Fibroblast of skin of left quadriceps (primary cell): ENCODE measurements at regions not wholly inside any gene's neighbourhood (a gene's known extent, or its start where the extent isn't known, plus 50 kb on each side); places are given as distances from the start of the nearest gene placed in this dataset.
"Not testable (repeated sequence)": the region's sequence is repeated elsewhere in the genome, so short reads cannot be mapped to it uniquely, and the experiment has no call there.

Source experiments
- DNase-seq, 2 experiments: peaks; one replicate each; pipeline ENCODE4 v3.0.0-alpha.2; 2013; ENCODE audit warnings: low read depth in 2 of 2

- DNase-seq, result no peak
Observed at GRCh38 chr4:116020141-116020722, 906.8 kb upstream of the NDST4 start.

DNA sequence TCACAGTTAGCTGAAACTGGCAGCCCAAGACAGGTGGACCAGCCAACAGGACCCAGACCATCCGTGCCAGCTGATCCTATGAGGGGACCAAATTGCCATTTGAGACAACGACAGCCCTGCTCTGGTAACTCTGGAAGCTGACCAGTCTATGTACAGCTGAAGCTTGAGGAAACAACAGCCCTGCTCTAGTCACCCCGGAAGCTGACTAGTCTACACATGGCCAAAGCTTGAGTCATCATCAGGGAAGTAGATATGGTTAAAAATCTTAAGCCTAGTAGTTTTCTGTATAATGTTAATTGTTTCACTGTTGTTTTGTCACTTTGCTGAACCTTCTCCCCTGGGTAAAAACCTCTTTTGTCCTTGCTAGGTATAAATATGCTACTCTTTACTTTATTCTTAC is 905.4 kb upstream of the NDST4 start:
- DNase-seq, result no peak

- DNase-seq, result peak in 1 of 2 experiments; percentile 4
Observed at GRCh38 chr4:116016201-116016600, 902.8 kb upstream of the NDST4 start.

GRCh38 chr4:116015549-116015948 is 902.1 kb upstream of the NDST4 start:
- DNase-seq, result no peak

GRCh38 chr4:116015062-116015461 is 901.6 kb upstream of the NDST4 start:
- DNase-seq, result no peak

DNA sequence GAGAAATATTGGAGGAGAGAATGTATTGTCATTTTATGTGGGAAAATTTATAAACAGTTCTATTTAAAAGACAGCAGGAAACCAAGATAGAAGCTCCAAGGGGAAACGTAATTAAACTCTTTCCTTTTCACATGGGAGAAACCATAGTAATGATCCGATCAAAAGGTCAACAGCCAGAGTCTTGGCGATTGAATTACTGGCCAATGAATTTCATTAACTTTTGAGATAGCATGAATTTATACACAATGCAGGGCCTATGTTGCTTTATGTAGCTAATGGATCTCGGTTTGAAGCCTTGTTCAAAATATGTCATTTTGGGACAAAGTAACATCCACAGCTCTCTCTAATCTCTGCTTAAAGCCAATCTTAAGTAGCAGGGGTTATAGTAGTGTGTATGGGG is 897.5 kb upstream of the NDST4 start:
- DNase-seq, result no peak

GRCh38 chr4:116005806-116006088 is 892.3 kb upstream of the NDST4 start:
- no peak for DNase-seq

DNA sequence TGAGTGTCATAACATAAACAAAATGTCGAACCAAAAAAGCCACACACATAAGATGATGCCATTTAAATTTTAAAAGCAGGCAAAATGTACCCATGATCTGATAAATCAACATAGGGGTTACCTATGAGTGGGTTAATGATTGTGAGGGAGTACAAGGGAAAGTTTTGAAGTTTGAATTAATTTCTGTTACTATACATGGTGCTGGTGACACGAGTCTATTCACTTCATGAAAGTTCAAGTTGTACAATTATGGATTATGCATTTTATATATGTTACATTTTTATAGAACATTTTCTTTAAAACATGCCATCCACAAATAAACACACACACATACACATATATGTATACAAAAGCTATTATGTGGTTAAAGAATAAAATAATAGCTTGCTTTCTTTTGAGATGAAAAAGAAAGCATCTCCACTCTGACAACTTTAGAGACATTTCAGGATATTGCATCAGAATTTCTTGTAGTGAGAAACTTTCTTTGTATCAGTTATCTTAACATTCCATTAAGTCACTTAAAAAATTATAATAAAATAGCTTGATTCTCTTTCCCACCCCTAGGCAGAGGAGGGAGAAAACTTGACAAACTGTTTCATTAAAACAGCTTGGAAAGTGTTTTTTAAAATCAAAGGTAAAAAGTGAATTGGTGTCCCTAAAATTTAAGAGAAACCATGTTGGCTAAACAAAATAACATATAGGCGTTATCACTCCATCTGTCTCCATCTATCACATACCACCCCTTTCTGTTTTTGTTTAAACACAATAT is 891.8 kb upstream of the NDST4 start:
- peak; percentile 17 to 24 for DNase-seq

GRCh38 chr4:116001291-116001690 is 887.9 kb upstream of the NDST4 start:
- no peak for DNase-seq

DNA sequence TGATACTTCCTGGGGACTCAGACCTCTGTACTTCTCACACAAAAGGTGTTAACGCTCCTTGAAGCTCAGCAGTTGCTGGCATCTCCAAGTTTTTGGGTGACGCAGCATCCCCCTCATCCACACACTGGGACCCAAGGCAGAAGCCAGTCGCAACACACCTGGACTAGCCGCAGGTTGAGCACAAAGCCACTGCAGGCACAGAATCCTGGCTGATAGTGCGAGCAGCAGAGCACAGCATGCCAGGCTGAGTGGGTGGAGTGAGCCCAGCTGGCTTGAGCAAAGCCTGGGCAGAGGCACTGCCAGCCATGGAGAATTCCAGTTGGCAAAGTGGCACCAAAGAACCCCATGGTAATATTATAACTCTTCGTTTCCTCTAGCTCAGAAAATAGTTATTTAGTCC is 873.2 kb upstream of the NDST4 start:
- no peak for DNase-seq

- not testable (repeated sequence) for DNase-seq
Observed at GRCh38 chr4:115975421-115976001, 862.1 kb upstream of the NDST4 start.

DNA sequence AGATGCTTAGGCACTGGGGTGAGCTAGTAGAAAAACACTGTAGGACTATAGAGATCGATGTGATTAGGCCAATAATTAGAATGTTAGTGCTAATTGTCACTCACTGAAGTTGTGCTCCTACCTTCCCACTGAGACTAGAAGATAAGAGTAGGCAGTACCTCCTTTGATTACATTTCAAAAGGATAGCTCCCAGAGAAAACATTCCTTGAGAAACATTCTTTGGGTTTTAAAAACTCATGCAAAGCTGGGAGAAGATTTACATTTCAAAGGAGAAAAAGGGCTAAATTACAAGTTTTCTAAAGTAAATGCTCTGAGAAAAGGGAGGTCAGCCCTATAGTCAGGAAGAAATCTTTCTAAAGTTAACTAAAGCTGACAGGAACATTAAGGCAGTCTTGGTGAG is 860.3 kb upstream of the NDST4 start:
- DNase-seq, result no peak

DNA sequence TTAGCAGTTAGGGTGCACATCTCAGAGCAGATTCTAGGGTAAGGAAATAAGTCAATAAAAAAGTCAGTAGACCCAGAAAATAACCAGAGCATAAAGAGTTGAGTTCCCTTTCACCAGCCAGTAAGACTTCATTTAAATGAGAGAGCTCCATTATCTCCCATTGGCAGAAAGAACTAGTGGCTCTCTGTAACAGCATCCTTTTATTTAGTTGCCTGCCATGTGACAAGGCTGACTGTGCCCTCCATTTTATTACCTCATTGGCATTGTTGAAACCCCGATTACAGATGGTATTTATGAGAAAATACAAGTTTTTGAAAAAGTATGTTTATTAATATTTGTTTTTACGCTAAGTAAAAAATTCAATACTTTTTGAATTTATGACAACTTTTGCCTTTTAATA is 859.5 kb upstream of the NDST4 start:
- no peak for DNase-seq

- DNase-seq, result no peak
Observed at GRCh38 chr4:115970859-115971258, 857.4 kb upstream of the NDST4 start.

DNA sequence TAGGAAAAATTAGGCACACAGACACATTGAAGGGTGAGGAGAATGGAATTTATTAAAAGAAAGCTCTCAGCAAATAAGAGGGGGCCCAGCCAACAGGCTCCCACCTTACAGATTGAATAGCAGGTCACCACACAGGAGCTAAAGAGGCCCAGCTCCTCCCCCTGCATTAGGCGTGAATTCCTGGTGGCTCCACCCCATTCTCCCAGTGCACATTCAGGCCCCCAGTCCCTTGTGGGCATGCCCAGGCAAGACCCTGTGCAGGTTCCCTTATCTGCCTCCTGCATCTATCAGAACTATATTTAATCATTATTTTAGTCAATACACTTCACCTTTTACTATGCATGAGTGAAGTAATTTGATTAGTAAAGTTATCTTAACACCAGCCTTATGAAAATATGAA is 856.3 kb upstream of the NDST4 start:
- DNase-seq, result no peak

GRCh38 chr4:115965588-115965987 is 852.2 kb upstream of the NDST4 start:
- DNase-seq, result no peak

DNA sequence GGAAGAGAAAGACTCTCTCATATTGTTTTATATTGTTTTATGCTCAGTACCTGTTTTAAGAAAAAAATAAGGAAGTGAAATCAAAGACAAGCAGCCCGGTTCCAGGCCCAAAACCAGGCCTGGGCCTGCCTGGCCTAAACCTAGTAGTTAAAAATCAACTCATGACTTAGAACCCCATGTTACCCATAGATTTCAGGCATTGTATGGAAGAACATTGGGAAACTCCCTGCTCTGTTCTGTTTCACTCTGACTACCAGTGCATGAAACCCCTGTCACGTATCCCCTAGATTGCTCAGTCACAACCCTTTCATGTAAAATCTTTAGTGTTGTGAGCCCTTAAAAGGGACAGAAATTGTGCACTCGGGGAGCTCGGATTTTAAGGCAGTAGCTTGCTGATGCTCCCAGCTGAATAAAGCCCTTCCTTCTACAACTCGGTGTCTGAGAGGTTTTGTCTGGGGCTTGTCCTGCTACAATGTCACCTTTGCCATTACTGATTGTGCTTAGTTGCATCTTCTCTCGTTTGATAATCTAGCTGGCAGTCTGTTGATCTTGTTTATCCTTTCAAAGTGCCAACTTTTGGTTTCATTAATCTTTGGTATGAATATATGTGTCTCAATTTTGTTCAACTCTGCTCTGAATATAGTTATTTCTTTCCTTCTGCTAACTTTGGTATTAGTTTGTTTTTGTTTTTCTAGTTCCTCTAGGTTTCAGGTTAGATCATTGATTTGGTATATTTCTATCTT is 842.8 kb upstream of the NDST4 start:
- DNase-seq, result not testable (repeated sequence)

DNA sequence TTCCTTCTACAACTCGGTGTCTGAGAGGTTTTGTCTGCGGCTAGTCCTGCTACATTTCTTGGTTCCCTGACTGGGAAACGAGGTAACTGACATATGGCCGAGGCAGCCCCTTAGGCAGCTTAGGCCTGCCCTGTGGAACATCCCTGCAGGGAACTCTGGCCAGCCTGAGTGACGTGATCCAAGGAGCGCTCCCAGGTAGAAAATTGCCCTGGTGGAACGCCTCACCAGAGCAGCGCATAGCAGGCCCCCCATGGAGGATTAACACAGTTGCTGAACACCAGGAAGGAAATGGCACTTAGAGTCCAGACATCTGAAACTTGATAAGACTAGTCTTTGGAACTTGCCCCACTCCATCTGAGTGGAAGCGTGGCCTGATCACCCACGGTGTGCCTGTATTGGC is 837.4 kb upstream of the NDST4 start:
- DNase-seq, result no peak

- DNase-seq, result not testable (repeated sequence)
Observed at GRCh38 chr4:115949974-115950743, 836.7 kb upstream of the NDST4 start.

DNA sequence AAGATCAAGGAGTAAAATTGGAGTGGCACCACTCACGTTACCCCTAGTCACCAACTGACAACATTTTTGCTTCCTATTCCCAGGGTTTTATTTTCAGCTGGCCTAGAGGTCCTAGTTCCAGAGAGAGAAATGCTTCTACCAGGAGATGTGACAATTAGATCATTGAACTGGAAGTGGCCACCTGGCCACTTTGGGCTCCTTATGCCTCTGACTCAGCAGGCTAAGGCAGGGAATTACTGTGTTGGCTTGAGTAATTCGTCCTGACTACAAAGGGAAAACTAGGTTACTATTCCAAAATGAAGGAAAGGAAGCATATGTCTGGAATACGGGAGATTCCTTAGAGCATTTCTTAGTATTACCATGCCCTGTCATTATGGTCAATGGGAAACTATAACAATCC is 831.6 kb upstream of the NDST4 start:
- DNase-seq, result no peak

- DNase-seq, result no peak
Observed at GRCh38 chr4:115944146-115944905, 830.9 kb upstream of the NDST4 start.
